Sigmoid colon (tissue), 4 donors: ENCODE measurements at regions not wholly inside any gene's neighbourhood (a gene's known extent, or its start where the extent isn't known, plus 50 kb on each side); places are given as distances from the start of the nearest gene placed in this dataset.

Source experiments
- CTCF ChIP-seq, 4 experiments: fragments of 450-650 bp in 3 of 4; fragments of 200-600 bp in 1 of 4; IDR thresholded peaks; one replicate each; pipeline ENCODE4 v1.5.1; 2016 to 2019; ENCODE audit warnings: antibody characterized with exemption in 4 of 4, mild to moderate bottlenecking in 3 of 4, moderate library complexity in 2 of 4
- POLR2A ChIP-seq, 2 donors: fragments of 450-650 bp; IDR thresholded peaks; one replicate each; pipeline ENCODE4 v1.6.1; 2016; ENCODE audit warnings: antibody characterized with exemption in 2 of 2, mild to moderate bottlenecking in 2 of 2, moderate library complexity in 2 of 2
- POLR2AphosphoS5 ChIP-seq, 4 donors: sonication (generic); formaldehyde crosslinking; IDR thresholded peaks; one replicate each; pipeline ENCODE4 v1.6.1; 2017; ENCODE audit warnings: antibody characterized with exemption in 4 of 4

GRCh38 chr11:130580372-130580771, 131.9 kb downstream of the ADAMTS15 start:
- no peak for TF ChIP-seq POLR2A (IDR thresholded peaks at IDR 0.05)
- no peak for TF ChIP-seq CTCF (IDR thresholded peaks at IDR 0.05)
- no peak for TF ChIP-seq POLR2AphosphoS5 (IDR thresholded peaks at IDR 0.05)
